UCSD-AML1 (cell line): ENCODE measurements at regions not wholly inside any gene's neighbourhood (a gene's known extent, or its start where the extent isn't known, plus 50 kb on each side); places are given as distances from the start of the nearest gene placed in this dataset.

ENCODE experiments used
- DNase-seq: peaks from one replicate; lab custom pipeline; 2025; ENCODE audit not compliant: unreplicated experiment; lab: John Stamatoyannopoulos, UW

DNA sequence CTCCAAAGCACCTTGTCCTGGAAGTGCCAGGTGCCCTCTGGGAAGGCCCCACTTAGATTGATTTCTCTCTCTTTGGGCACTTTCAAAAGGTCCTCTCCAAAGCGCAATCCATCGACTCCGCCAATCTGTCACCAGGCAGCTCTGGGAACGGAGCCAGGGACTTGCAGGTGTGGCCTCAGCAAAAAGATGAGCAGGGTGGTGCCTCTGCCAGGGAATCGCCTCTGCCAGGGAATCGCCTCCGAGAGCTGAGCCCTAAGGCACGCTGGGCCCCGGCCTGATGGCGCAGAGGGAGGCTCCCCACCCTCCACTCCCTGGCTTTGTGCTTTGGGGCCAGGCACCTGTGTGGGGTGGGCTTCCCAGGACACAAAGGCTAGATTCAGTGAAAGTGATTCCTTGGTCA, 1391.3 kb downstream of the TBC1D22A start:
- DNase-seq, result no peak

DNA sequence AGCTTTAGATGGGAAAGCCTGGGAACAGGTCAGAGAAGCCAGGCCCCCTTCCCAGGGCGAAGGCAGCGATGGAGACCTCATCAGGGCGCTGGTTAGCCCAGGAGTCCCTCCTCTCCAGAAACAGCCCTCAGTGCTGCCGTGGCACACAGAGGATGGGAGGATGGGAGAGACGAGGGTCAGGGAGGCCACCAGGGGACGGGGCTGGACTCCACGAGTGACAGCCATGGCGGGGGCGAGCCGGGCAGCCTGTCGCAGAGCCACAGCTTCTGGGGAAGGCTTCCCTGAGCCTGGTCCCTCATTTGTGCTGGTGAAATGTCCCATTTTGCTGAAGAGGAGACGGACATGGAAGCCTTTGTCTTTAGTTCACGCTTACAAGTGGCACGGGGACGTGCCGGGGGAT, 1390.5 kb downstream of the TBC1D22A start:
- no peak for DNase-seq

DNA sequence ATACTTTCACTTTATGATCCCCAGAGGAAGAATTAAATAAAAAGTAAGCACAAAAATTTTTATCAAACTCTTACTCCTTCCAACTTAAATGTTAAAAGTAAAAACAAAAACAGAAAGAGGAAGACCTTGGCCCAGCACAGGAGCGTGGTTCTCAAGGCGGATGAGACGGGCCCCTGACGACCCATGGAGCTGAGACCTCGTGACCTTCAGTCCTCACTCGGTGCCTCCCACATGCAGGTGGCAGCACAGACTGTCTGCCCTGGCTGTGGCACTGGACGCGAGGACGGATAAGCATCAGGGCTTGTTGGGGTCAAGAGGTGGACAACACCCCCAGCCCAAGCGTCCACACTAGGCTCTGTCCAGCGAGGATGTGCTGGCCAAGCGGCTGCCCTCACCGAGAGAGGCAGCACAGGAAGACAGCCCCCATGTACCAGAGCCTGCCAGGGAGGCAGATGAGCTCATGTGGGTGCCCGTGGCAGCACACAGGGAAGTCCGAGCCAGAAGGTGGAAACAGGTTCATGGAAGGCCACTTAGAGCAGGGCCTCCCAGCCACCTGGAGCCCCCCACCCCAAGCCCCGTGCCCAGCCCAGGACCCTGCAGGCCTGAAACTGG, 1389.8 kb downstream of the TBC1D22A start:
- no peak for DNase-seq

DNA sequence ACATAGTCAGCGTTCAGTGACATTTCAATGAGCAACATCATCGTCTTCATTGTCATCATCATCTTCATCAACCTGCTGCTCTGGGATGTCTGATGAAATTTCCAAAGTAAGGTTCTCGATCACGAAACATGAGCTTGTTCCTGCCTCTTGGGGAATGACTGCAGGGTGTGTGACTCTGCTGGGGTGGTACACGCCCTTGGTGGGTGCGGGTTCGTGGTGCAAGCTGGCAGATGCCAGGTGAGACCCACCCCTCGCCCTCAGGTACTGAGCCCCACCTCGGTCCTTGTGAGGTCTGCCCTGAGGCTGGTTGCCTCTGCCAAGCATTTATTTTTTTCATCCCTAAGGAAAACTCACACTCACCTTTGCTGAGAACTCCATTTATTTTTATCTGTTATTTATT, 1389.2 kb downstream of the TBC1D22A start:
- DNase-seq, result no peak

DNA sequence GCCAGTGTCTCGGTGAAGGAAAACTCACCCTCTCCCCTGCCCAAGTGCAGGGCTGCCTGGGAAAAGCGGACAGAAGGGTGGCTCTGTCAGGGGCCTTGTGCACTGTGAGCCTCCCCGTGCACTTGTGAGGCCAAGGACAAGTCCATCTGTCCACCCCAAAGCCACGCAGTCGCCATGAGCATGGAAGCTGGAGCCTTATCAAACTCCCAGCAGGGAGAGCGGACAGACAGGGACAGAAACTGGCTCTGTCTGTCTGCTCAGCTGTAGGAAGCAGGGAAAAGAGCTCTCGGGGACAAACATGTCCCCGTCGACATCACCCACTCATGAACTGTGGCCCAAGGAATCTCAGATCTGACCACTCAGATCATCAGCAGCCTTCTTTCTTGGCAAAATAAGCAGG, 1385.4 kb downstream of the TBC1D22A start:
- no peak for DNase-seq

DNA sequence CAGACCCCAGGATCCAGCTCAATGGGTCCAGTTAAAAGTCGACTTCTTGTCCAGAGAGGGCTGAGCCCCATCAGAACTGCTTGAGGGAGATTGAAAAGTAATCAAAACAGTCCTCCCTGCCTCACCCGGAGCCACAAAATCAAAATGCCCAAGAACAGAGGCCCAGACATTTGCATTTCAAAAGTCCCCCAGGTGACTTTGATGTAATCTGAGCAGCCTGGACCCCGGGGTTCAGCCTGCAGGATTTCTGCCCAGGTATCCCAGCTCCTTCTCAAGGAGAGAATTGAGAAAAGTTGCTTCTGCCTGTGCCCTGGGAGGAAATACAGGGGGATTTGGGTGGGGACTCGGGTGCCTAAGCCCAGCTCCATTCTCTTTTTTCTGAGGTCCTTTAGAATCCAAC, 1385.0 kb downstream of the TBC1D22A start:
- no peak for DNase-seq

DNA sequence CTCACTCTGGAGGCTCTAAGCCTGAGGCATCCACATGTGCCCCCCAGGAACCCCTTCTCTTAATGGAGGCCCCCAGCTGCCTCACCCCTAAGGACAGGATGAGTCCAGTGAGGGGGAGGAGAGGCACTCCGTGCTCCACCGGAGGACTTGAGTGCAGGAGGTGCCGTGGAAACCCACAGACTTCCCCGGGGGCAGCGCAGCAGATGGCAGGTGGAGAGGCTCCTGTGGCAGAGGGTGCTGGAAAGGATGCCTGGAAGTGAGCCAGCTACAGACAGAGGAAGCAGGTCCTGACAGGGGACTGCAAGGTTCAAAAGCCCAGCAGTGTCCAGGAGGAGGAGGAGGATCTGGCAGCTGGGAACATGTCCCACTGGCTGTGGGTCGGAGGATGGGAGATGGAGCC, 1384.0 kb downstream of the TBC1D22A start:
- no peak for DNase-seq

DNA sequence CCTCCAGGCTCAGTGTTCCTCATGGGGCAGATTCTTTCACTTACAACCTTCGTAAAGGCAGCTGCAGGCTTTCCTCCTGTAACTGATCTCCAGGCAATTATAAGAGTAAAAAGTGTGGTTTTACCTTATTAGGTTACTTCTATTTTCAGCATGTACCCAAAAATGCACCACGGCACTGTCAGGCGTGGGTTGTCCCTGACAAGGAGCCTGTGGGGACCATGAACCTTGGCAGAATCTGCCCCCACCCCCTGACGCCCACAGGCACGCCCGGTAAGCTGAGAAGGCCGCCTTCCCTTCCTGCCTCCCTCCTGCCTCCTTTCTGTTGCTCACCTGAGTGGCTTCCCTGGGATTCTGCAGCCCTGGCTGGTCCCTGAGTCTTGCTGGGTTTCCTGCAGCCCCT, 1383.3 kb downstream of the TBC1D22A start:
- no peak for DNase-seq

DNA sequence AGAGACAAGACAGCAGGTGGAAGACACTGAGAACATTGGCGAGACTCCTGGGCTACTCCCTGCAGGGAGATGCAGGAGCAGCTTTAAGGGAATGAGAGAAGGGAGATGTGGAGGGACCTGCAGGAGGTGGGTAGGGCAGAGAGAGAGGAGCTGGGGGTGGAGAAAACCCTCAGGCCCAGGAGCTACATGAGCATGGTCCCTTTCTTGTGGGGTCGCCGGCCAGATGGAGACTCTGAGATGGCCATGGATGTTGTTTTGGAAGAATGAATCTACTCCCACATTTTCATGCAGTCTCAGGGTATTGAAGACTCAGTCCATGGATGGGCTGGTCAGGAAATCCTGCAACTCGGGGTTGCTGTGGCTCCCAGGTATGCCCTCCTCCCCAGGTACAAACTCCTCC, 1381.9 kb downstream of the TBC1D22A start:
- DNase-seq, result no peak

DNA sequence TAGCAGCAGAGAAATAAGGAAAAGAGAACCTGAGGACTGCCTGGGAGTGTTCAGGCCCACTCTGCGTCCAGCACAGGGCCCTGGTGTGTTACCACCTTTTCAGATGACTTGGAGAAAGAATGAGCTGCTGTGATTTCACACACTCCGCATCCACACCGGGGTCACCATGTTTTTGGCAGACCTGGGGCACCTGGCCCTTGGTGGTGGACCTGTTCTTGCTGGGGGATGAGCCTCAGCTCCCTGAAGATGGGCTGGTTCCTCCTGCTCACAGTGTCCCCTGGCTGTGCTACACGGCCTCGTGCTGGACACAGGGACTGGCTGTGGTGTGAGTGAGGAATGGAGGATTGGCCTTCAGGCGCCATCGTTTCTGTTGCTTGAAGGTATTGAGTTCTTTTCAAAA, 1381.4 kb downstream of the TBC1D22A start:
- DNase-seq, result no peak

DNA sequence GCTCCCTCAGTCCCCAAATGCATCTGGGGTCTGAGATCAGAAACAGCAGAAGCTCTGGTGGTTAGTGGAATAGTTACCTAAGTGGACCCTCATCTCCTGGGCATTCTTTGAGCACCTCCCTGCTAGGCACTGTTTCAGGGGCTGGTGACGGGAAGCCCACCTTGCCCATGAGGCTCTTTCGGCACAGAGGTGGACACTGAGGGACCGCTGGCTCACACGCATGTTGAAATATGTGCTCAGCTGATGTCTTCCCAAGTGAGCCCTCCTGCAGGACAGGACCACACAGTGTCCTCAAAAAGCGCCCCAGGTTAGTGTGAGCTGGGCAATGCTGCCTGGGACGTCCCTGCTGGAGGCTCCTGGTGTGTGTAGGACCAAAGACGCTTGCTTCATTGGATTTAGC, 1379.9 kb downstream of the TBC1D22A start:
- no peak for DNase-seq

DNA sequence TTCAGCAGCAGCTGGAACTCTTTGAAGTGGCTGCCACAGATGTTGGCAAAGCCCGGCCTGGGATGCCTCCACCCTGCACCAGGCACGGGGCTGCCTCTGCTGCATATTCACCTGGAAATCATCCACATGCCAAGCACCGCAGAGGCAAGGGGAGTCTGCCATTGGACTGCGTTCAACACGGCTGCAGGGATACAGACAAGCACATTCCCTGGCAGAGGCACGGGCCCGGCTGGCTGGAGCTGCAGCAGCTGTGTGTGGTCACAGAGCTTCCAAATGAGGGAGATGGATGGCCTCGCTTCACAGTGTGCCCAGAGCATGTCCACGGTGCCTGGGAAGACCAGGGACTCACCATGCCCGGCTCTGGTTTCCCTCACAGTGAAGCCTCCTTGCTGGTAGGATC, 1378.9 kb downstream of the TBC1D22A start:
- DNase-seq, result no peak

DNA sequence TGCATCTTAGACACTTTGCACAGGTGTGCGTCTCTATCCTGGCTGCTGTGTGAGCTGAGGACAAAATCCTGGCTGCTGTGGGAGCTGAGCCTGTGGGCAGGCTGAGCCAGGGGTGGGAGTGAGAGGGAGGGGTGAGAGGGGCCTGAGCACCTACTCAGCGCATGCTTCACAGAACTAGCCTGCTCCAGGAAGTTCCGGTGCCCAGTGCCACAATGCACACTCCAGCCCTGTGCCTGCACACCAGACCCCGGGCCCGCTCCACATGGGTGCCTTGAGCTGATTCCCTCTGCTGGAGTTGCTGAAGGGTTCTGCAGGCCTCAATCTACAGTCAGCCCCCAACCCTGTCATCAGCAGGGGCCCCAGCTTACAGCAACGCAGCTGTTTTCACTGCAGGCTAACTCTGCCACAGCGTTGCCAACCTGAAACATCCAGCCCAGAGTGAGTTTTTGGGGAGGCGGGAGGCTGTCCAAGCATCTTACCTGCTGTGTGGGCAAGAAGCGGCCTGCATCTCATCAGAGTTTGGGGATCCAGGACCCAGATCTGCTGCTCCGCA, 1377.9 kb downstream of the TBC1D22A start:
- no peak for DNase-seq

DNA sequence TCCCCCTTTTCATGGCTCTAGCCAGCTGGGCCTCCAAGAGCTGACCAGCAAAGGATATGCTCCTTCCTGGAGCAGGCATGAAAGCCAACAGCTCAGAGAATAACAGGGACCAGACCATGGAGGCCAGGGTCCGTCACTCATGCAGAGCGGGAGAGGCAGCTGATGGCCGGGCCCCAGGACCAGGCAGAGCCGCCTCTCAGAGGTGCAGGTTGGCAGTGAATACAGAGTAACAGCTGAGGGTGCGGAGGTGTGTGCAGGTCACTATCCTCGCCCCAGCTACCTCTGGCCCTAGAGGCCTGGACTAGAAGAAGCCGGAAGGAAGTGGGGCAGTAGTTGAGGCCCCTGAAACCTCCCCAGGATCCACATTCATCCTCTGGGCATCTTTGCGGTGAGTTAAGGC, 1377.3 kb downstream of the TBC1D22A start:
- no peak for DNase-seq

DNA sequence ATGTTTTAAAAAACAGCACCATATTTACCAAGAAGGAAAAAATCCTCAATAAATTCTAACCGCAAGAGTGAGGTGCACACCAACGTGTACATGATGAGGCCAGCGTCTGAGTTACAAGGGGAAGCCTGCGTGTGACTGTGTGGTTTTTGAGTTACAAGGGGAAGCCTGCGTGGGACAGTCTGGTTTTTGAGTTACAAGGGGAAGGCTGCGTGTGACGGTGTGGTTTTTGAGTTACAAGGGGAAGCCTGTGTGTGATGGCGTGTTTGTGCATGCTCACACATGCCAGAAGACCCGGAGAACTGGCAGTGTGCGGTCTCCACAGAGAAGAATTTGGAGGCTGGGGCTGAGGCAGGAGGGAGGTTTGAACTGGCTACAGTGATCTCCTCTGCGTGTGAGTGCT, 1376.4 kb downstream of the TBC1D22A start:
- DNase-seq, result peak; percentile 64

DNA sequence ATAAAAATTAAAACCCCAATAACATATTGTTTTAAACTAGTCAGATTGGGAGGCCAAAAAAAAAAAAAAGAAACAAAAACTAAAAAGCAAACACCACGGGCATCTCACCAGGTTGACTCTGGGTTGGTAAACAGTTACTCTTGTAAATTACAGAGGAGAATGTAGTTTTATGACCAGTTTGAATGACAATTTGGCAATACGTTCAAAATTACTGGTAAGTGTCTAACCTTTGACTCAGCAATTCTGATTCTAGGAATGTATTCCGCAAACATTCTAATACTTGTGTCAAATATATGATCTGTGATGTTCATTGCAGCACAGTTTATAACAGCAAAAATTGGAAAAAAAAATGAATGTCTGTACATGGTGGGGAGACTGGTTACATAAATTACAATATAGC, 1376.0 kb downstream of the TBC1D22A start:
- DNase-seq, result no peak

DNA sequence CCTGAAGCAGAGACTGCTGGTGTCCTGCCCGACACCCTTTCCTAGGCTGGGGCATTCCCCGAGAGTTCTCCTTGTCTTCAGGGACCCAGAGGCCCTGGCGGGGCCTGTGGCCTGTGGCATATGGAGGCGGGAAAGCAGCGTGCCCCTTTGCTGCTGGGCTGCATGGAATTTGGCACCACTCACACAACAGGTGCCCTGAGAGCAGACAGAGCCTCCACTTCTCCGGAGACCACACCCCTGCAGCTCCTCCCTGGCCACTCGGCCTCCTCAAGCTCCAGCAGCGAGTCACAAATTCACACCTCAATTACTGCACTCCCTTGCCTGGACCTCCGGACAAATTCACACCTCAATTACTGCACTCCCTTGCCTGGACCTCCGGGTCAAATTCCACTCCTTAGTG, 1375.2 kb downstream of the TBC1D22A start:
- DNase-seq, result no peak

DNA sequence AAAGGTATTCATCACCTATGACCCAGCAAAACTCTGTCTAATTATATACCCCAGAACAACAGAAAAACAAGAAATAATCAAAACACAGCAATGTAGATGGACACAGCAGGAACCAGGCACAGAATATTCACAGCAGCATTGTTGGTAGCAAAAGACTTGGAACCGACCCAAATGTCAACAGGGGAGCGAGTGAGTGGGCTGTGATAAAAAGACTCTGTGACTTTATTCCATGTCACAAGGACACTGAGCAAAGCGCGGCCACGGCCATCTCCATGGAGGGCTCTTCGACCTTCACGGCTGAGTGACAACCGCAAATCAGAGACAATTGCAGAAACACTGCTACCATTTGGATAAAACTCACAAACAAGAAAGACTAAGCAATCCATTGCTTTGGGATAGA, 1373.1 kb downstream of the TBC1D22A start:
- no peak for DNase-seq

DNA sequence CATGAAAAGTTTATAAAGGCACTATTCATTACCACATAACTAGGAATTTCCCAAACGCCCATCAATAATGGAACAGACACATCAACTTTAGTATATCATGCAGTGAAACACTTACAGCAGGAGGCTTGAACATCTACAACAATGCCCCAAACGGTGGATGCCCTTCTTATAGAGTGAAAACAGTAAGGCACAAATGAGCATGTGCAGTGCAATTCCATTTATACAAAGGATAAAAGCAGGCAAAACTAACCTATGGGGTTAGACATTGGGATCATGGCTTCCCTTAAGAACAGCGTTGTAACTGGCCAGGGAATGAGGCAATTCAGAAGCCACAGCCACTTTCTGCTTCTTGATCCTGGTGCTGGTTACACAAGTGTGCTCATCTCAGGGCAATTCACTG, 1363.0 kb downstream of the TBC1D22A start:
- no peak for DNase-seq

DNA sequence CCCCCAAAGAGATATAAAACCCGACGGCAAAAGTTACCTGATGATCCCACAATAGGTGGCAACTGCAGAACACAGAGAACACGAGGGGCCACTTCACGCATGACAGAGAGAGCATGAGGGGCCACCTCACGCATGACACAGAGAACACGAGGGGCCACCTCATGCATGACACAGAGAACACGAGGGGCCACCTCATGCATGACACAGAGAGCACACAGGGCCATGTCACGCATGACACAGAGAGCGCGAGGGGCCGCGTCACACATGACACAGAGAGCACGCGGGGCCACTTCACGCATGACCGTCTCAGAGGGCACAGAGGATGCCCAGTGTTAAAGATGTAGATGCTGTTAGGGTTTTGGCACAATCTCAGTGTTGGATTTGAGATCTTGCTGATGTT, 1359.5 kb downstream of the TBC1D22A start:
- DNase-seq, result no peak

DNA sequence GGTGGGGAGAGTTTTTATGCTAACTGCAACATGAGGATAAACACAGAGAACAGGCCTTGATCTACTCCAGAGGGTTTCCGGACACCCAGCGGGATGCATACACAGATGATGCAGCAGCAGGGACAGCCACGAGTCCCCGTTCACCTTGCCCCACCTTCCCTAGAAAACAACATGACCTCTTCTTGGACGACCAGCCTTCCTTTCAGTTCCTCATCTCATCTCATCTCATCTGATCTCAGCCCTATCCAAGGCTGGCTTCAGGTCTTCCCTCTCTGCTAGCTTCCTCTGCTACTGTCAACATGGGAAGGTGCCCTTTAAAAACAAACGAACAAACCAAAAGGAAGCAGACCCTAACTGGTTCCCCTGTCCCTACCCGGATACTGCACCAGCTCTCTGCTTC, 1356.2 kb downstream of the TBC1D22A start:
- DNase-seq, result no peak

DNA sequence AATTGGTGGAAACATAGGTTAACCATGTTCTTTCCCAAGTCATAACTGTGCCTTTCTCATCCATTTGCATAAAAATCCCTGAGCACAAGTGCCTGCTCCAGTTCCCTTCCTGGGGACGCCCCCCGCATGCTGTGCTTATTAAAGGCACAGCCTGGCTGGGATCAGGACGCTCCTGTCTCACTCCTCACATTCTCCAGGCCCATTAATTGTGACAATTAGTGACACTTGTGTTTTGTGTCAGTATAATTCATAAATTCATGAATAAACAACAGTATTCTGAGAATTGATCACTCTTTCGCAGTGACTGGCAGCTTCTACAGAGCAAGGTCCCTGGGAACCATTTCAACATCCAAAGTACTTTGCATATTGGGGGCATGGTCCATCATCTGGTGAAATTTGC, 1354.4 kb downstream of the TBC1D22A start:
- DNase-seq, result no peak

DNA sequence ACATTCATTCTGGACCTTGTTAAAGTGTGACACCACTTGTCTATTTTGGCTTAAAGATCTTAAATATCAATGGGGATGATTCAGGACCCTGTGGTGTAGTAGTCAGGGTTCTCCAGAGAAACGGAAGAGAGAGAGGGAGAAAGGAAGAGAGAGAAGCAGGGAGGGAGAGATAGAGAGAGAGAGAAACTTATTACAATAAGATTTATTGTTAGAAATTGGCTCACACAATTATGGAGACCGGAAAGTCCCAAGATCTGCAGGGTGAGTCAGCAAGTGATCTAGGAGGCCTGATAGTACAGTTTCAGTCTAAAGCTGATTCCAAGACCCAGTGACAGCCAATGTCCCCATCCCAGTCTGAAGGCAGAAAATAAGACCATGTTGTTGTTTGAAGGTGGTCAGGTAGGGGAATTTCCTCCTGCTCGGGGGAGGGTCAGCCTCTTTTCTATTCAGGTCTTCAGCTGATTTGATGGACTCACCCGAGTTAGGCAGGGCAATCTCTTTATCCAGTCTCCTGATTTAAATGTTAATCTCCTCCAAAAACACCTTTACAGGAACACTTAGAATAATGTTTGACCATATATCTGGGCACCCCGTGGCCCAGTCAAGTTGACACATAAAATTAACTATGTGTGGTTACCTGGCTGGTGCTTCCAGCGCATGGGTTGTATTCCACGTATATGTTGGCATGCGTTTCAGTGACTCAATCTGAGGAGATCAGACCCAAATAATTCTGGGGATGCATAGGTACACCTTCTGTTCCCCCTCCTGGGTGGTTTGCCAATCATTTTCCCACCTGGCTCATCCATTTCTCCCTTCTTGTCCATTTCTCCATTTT, 1350.5 kb downstream of the TBC1D22A start:
- no peak for DNase-seq
